Glutamatergic neuron (in vitro differentiated cells): ENCODE measurements at regions not wholly inside any gene's neighbourhood (a gene's known extent, or its start where the extent isn't known, plus 50 kb on each side); places are given as distances from the start of the nearest gene placed in this dataset.
"Not testable (repeated sequence)": the region's sequence is repeated elsewhere in the genome, so short reads cannot be mapped to it uniquely, and the experiment has no call there.

Source experiments
- DNase-seq: peaks from one replicate; pipeline ENCODE4 v3.0.0; 2022
- H3K27ac Mint-ChIP-seq: one replicate; pipeline ENCODE4 v1.8.0; 2020; ENCODE audit warnings: mild to moderate bottlenecking, mixed read lengths, inconsistent platforms; ENCODE audit not compliant: unreplicated experiment
- H3K27me3 Mint-ChIP-seq: one replicate; pipeline ENCODE4 v1.8.0; 2020; ENCODE audit warnings: mild to moderate bottlenecking, moderate library complexity, mixed read lengths, inconsistent platforms; ENCODE audit not compliant: unreplicated experiment
- H3K36me3 Mint-ChIP-seq: one replicate; pipeline ENCODE4 v1.8.0; 2020; ENCODE audit warnings: mild to moderate bottlenecking, mixed read lengths, inconsistent platforms; ENCODE audit not compliant: unreplicated experiment
- H3K4me1 Mint-ChIP-seq: one replicate; pipeline ENCODE4 v1.8.0; 2020; ENCODE audit warnings: mild to moderate bottlenecking, low read depth, mixed read lengths, inconsistent platforms; ENCODE audit not compliant: unreplicated experiment
- H3K4me3 Mint-ChIP-seq: one replicate; pipeline ENCODE4 v1.8.0; 2020; ENCODE audit warnings: mild to moderate bottlenecking, mixed read lengths, inconsistent platforms; ENCODE audit not compliant: unreplicated experiment
- H3K9me3 Mint-ChIP-seq: one replicate; pipeline ENCODE4 v1.8.0; 2020; ENCODE audit warnings: mild to moderate bottlenecking, moderate library complexity, mixed read lengths, inconsistent platforms; ENCODE audit not compliant: unreplicated experiment
- CTCF ChIP-seq: fragments of 200-600 bp; sonication (generic); IDR thresholded peaks from one replicate; pipeline ENCODE4 v1.5.0; 2021; ENCODE audit not compliant: partially characterized antibody, unreplicated experiment

- Mint-ChIP-seq H3K9me3 (no peaks in the 10 kb centered on the region), H3K27ac (no peak overlapping the region), H3K36me3 (no peaks in the 10 kb centered on the region), H3K4me1 (no peaks in the 10 kb centered on the region), H3K4me3 (no peak overlapping the region), H3K27me3 (no peaks in the 10 kb centered on the region)
- no peak for DNase-seq
- no peak for TF ChIP-seq CTCF
These were observed 113.4 kb upstream of the CCNH start for GRCh38 chr5:87526131-87526530.

DNA sequence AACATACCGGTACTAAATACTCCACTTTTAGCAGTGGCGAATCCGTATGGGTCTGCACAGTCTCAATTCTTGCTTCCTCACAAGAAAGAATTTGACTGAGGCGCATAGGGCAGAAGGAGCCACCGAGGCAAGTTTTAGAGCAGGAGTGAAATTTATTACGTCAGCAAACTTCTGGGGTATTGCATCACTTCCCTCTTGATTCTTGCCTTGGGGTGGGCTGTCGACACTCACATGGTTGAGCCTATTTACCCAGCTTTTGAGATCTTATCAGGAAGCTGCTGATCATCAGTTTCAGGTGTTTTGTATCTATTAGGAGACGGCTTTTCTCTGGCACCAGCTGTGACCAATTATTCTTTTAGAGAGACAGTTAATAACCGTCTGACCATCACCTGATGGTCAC lies 111.5 kb upstream of the CCNH start:
- Mint-ChIP-seq H3K9me3 (no peaks in the 10 kb centered on the region), H3K27me3 (no peaks in the 10 kb centered on the region), H3K4me1 (no peaks in the 10 kb centered on the region), H3K4me3 (no peak overlapping the region), H3K27ac (no peak overlapping the region), H3K36me3 (no peaks in the 10 kb centered on the region)
- TF ChIP-seq CTCF, result no peak
- DNase-seq, result no peak

- not testable (repeated sequence) for H3K27ac Mint-ChIP-seq, H3K4me3 Mint-ChIP-seq, H3K4me1 Mint-ChIP-seq, H3K9me3 Mint-ChIP-seq, DNase-seq, H3K36me3 Mint-ChIP-seq, H3K27me3 Mint-ChIP-seq
These were observed 99.0 kb upstream of the CCNH start for GRCh38 chr5:87511778-87512177.

GRCh38 chr5:87503004-87503403 lies 90.3 kb upstream of the CCNH start:
- no peak for TF ChIP-seq CTCF
- Mint-ChIP-seq H3K4me1 (no peaks in the 10 kb centered on the region), H3K36me3 (no peaks in the 10 kb centered on the region), H3K27me3 (no peaks in the 10 kb centered on the region), H3K27ac (no peak overlapping the region), H3K4me3 (no peak overlapping the region), H3K9me3 (no peaks in the 10 kb centered on the region)
- no peak for DNase-seq

DNA sequence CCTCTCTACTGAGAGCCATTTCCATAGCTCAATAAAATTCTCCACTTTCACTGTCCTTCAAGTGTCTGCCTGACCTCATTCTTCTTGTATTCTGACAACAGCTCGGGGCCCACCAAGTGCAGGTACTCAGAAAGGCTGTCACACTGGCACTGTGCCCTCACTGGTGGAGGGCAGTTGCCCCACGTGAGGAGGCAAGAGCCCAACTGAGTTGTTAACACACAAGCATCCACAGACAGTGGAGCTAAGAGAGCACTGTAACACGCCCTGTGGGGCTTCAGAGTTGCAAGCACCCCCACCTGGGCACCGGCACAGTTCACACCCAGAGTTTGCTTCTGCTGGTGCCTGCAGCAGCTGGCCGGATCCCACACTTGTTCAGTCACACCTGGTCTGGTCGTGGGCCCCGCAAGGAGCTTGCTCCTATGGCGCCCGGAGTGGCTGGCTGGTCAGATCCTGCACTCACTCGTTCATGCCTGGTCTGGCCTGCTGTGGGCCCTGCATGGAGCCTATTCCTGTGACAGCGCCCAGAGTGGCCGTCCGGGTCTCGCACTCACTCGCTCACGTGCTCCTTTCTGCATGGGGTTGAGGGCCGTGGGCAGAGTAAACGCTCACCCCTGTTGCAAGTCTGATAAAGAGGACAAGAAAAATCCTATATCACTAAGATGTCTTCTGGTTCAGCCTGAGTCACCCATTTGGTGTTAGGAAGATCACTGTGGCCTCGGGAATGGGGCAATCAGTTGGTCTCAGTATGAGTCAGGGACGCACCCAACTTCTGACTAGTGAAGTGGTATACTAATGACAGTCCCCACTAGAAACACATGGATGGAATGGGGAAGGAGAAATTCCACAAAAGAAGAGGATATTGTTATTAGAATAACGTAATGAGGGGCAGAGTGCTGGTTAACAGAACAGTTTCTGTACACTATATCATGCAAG lies 87.0 kb upstream of the CCNH start:
- no peaks in the 10 kb centered on the region for H3K9me3 Mint-ChIP-seq
- no peaks in the 10 kb centered on the region for H3K36me3 Mint-ChIP-seq
- DNase-seq, result no peak
- TF ChIP-seq CTCF, result no peak
- H3K4me3 Mint-ChIP-seq, result no peak overlapping the region
- no peak overlapping the region for H3K27ac Mint-ChIP-seq
- H3K4me1 Mint-ChIP-seq, result no peaks in the 10 kb centered on the region
- no peaks in the 10 kb centered on the region for H3K27me3 Mint-ChIP-seq
